ENCODE measurements at regions not wholly inside any gene's neighbourhood (a gene's known extent, or its start where the extent isn't known, plus 50 kb on each side); places are given as distances from the start of the nearest gene placed in this dataset.
A peak's percentile ranks its signal among the peaks of the same experiment; 100 is the strongest.

GRCh38 chr11:80512491-80512890 is 1071.7 kb upstream of the TENM4 start:
- H3K9ac ChIP-seq (ENCODE audit: insufficient read depth in 1 of 2, low read length in 2 of 2) = no peak overlapping the region
- ATAC-seq (ENCODE audit: insufficient read depth, low FRiP score) = no peak
- H3K36me3 ChIP-seq (ENCODE audit: control insufficient read depth in 4 of 4, insufficient read depth in 4 of 4, low read length in 4 of 4) = no peaks in the 10 kb centered on the region
- no peaks in the 10 kb centered on the region for H3K27me3 ChIP-seq (ENCODE audit: control insufficient read depth in 3 of 3, insufficient read depth in 3 of 3, low read length in 2 of 3)
- DNase-seq = no peak
- no peaks in the 10 kb centered on the region for H3K4me1 ChIP-seq (ENCODE audit: control insufficient read depth in 5 of 5, insufficient read depth in 5 of 5, low read length in 5 of 5)
- no peak overlapping the region for H3K4me3 ChIP-seq
- H3K9me3 ChIP-seq (ENCODE audit: control insufficient read depth in 4 of 4, insufficient read depth in 3 of 4, low read length in 3 of 4) = no peaks in the 10 kb centered on the region
- no peak overlapping the region for H3K27ac ChIP-seq (ENCODE audit: low read depth in 1 of 2, low read length in 1 of 2)
- no peak for TF ChIP-seq CTCF (IDR thresholded peaks at IDR 0.05; ENCODE audit: control extremely low read depth, extremely low read depth)
- 77 to 80% methylated on average over 3 of the region's 3 CpGs for WGBS, 2 donors

- no peaks in the 10 kb centered on the region for H3K27me3 ChIP-seq (ENCODE audit: control insufficient read depth in 3 of 3, insufficient read depth in 3 of 3, low read length in 2 of 3)
- ATAC-seq (ENCODE audit: insufficient read depth, low FRiP score) (no peak), DNase-seq (no peak)
- no peak overlapping the region for H3K4me3 ChIP-seq
- H3K36me3 ChIP-seq (ENCODE audit: control insufficient read depth in 4 of 4, insufficient read depth in 4 of 4, low read length in 4 of 4) = no peaks in the 10 kb centered on the region
- H3K9ac ChIP-seq (ENCODE audit: insufficient read depth in 1 of 2, low read length in 2 of 2) = no peak overlapping the region
- H3K27ac ChIP-seq (ENCODE audit: low read depth in 1 of 2, low read length in 1 of 2) = no peak overlapping the region
- H3K9me3 ChIP-seq (ENCODE audit: control insufficient read depth in 4 of 4, insufficient read depth in 3 of 4, low read length in 3 of 4) = peaks cover 0 to 2% (median 0%) of the 10 kb centered on the region in 4 donors
- TF ChIP-seq CTCF (IDR thresholded peaks at IDR 0.05; ENCODE audit: control extremely low read depth, extremely low read depth) = no peak
- 71 to 86% methylated on average over 8 of the region's 8 CpGs for WGBS, 2 donors
- H3K4me1 ChIP-seq (ENCODE audit: control insufficient read depth in 5 of 5, insufficient read depth in 5 of 5, low read length in 5 of 5) = peaks cover 0 to 2% (median 0%) of the 10 kb centered on the region in 5 donors
Observed at GRCh38 chr11:80505771-80506170, 1064.9 kb upstream of the TENM4 start.

- H3K27me3 ChIP-seq (ENCODE audit: control insufficient read depth in 3 of 3, insufficient read depth in 3 of 3, low read length in 2 of 3) = no peaks in the 10 kb centered on the region
- DNase-seq (peak in 1 of 3 donors; percentile 30), ATAC-seq (ENCODE audit: insufficient read depth, low FRiP score) (no peak)
- peaks cover 0 to 4% (median 0%) of the 10 kb centered on the region in 4 donors for H3K9me3 ChIP-seq (ENCODE audit: control insufficient read depth in 4 of 4, insufficient read depth in 3 of 4, low read length in 3 of 4)
- H3K27ac ChIP-seq (ENCODE audit: low read depth in 1 of 2, low read length in 1 of 2) = no peak overlapping the region
- 56 to 74% methylated on average over 1 of the region's 1 CpG for WGBS, 2 donors
- no peaks in the 10 kb centered on the region for H3K36me3 ChIP-seq (ENCODE audit: control insufficient read depth in 4 of 4, insufficient read depth in 4 of 4, low read length in 4 of 4)
- no peak for TF ChIP-seq CTCF (IDR thresholded peaks at IDR 0.05; ENCODE audit: control extremely low read depth, extremely low read depth)
- H3K9ac ChIP-seq (ENCODE audit: insufficient read depth in 1 of 2, low read length in 2 of 2) = no peak overlapping the region
- H3K4me1 ChIP-seq (ENCODE audit: control insufficient read depth in 5 of 5, insufficient read depth in 5 of 5, low read length in 5 of 5) = peaks cover 0 to 2% (median 0%) of the 10 kb centered on the region in 5 donors
- H3K4me3 ChIP-seq = no peak overlapping the region
Observed at GRCh38 chr11:80503990-80504389, 1063.2 kb upstream of the TENM4 start.

- Histone ChIP-seq H3K36me3 (ENCODE audit: control insufficient read depth in 4 of 4, insufficient read depth in 4 of 4, low read length in 4 of 4) (no peaks in the 10 kb centered on the region), H3K27ac (ENCODE audit: low read depth in 1 of 2, low read length in 1 of 2) (no peak overlapping the region), H3K9me3 (ENCODE audit: control insufficient read depth in 4 of 4, insufficient read depth in 3 of 4, low read length in 3 of 4) (peaks cover 0 to 4% (median 0%) of the 10 kb centered on the region in 4 donors), H3K4me3 (no peak overlapping the region), H3K9ac (ENCODE audit: insufficient read depth in 1 of 2, low read length in 2 of 2) (no peak overlapping the region), H3K27me3 (ENCODE audit: control insufficient read depth in 3 of 3, insufficient read depth in 3 of 3, low read length in 2 of 3) (no peaks in the 10 kb centered on the region), H3K4me1 (ENCODE audit: control insufficient read depth in 5 of 5, insufficient read depth in 5 of 5, low read length in 5 of 5) (peaks cover 0 to 2% (median 0%) of the 10 kb centered on the region in 5 donors)
- ATAC-seq (ENCODE audit: insufficient read depth, low FRiP score) = no peak
- no peak for DNase-seq
- 60 to 63% methylated on average over 3 of the region's 3 CpGs for WGBS, 2 donors
- no peak for TF ChIP-seq CTCF (IDR thresholded peaks at IDR 0.05; ENCODE audit: control extremely low read depth, extremely low read depth)
Observed at GRCh38 chr11:80502511-80502910, 1061.7 kb upstream of the TENM4 start.

Measured in lung (tissue), 11 donors.